Inferior parietal cortex (tissue), 1 donor: ENCODE measurements at regions not wholly inside any gene's neighbourhood (a gene's known extent, or its start where the extent isn't known, plus 50 kb on each side); places are given as distances from the start of the nearest gene placed in this dataset.

Source experiments
- DNase-seq: peaks from one replicate; pipeline ENCODE4 v3.0.0-alpha.2; 2016; ENCODE audit errors: extremely low spot score

DNA sequence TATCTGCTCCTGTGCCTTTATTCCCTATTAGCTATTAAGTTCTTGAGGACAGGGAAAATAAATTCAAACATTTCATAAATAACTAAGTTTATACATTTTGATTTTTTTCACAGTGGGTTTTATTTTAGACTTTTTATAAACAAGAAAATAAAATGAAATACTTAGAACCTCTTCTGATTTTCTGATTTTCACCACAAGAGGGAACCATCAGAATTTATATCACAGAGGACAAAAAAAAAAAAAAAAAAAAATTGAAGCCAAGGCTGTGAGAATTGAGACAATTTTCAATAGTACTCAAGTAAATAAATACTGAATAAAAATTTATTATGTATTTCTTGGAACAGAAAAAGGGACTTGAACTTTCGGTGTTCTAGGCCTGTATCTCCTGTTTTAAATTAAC lies 288.1 kb downstream of the SH3BGRL start:
- peak; percentile 15 for DNase-seq

DNA sequence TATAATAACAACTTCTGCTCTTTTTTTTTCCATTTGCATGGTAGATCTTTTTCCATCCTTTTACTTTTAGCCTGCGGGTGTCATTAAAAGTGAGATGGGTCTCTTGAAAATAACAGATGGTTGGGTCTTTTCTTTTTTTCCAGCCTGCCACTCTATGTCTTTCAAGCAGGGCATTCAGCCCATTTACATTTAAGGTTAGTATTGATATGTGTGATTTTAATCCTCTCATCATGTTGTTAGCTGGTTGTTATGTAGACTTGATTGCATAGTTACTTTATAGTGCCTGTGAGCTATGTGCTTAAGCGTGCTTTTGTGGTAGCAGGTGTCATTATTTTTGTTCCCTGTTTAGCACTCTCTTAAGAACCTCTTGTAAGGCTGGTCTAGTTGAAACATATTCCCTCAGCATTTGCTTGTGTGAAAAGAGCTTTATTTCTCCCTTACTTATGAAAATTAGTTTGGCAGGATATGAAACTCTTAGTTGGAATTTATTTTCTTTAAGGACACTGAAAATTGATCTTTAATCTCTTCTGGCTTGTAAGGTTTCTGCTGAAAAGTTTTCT lies 326.1 kb downstream of the SH3BGRL start:
- no peak for DNase-seq

DNA sequence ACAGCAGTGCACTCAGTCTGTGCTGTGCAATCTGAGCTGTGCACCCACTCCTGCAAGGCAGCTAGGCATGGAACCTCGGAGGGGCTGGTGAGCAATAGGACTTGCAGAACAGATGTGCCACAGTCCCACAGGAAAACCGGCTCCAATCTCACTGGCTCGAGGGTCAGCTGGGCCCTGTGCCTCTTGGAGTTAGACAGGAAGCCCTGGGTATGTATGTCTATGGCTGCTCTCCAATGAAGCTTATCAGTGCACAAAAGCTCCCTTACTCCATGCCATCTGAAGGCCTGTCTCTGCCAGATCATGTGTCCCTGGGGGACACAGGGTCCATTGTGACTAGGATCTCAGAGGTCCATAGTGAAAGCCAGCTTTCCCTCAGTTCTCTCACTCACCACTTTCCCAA lies 335.8 kb downstream of the SH3BGRL start:
- DNase-seq: peak; percentile 62

DNA sequence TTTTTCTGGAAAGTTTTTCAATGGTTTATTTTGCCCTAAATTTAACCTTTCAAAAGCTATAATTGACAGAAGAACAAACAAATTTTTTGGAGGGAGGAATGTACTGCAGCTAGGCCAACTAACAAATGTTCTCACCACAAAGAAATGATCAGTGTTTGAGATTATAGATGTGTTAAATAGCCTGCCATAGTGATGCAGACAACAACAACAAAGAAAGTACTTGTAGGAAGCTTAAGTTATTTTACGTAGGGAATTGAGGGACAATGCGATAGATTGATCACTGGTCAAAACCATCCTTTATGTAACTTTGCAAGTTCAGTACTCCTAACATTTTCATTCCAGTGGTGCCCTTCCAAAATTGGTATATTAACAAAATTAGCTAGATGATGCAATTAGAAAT lies 340.4 kb downstream of the SH3BGRL start:
- DNase-seq: no peak

DNA sequence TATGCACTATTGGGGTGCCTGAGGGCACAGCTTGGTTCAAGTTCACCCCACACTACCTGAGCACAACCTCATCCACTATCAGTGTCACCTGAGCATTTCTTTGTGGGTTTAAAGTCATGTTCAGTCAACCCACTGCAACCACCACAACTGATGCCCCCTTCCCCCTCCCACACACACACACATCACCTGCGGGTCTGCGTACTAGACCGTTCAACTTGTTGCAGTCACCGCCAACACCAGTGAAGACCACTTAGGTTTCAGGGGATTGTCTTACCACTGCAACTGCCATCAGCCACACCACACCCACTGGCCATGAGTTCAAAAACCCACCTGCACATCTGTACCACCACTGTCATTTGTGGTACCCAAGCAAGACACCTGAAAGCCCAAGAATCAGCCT lies 355.0 kb downstream of the SH3BGRL start:
- no peak for DNase-seq

DNA sequence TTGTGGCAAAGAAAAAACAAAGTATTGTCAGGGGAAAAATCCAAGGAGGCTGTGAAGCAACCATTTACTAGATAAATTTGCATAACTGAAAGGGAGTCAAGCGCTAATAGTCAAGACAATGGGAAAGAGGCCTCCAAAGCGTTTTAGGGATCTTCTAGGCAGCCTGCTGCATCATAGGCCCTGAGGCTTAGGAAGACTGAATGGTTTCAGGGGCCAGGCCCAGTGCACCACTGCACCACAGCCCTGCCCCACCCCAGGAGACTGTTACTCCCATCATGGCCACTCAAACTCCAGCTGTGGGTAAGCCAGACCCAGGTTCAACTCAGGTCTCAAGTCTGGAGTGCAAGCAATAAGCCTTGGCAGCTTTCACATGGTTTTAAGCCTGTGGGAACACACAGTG lies 362.9 kb downstream of the SH3BGRL start:
- DNase-seq: no peak

DNA sequence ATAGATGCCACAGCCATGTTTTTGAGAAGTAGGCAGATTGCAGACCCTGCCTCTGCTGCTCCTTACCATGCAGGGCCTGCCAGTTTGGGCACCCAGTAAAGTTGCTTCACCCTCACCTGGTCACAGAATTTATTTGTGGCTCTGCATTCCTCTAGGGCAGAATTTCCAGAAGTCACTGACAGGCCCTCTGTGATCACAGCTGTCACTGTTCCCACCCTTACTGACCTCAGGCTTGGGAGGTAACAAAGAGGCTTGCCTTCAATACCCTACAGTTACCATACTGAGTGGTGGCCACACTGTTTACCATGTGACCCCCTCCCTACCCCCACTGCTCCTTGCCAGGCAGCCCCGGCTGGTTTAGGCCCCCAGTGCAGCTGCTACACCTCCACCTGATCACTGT lies 375.1 kb downstream of the SH3BGRL start:
- DNase-seq: no peak

DNA sequence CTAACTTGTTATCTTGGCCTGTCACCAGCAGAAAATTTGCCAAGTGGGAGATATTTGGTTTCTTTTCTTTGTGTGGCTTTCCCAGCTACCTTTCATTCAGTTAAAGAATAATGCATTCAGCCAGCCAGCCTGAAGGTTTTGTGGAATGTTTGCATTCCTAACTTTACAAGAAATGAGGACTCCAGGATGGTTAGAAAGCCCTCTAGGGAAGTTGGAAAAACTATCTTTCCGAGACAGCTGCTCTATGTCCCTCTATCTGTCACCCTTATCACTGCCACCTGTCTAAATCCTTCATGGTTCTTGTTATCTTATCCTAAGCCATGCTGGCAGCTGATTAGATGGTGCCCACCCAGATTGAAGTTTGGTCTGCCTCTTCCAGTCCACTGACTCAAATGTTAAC lies 384.2 kb downstream of the SH3BGRL start:
- DNase-seq: no peak

DNA sequence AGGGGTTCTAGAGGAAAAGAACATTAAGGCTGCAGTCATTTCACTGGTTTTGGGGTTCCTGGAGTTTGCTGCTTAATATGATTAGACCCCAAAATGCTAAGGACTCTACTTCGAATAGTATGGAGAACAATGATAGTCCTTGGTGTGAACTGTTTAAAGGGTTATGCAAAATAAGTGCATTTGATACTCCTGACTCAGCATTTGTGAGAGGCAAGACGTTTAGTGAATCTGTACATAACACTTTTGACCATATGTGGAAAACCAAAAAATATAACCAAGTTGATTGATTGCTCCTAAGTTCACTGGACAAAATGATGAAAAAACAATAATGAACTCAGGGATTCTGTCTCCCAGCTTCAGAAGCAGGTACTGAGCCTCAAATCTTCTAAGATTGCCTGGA lies 414.1 kb downstream of the SH3BGRL start:
- no peak for DNase-seq

DNA sequence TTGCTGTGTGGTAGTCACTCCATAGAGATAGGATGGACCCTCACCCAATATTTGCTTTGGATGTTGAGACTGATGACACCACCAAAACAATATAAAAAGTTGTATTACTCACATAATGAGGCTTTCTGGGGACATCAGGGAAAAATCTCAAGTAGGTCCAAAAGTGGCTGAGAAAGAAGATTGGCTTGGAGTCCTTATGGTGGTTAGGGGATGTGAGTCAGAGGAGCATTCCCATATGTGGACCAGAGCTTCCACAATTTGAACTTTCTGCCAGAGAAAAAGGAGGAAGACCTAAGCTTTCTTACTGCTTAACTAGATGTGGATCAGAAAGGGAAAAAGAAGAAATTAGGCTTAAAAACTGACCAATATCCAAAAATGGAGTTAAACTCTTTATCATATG lies 460.5 kb downstream of the SH3BGRL start:
- DNase-seq: no peak

DNA sequence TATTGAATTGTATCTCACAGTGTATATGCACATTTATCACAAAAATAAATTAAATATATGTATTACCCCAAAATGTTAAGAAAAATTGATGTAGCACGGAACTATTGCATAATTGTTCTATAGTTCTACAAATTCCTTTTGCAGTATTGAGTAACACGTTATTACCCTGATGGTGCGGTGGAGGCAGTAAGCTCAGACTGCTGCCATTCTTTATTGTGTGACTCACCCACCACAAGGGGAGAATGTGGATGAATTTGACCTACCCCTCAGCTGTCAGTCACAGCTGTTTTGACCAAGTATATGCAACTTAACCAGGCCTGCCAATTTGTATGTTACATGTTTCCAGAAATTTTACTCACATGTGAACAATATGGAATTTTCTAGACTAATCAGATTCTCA lies 506.6 kb downstream of the SH3BGRL start:
- DNase-seq: no peak

DNA sequence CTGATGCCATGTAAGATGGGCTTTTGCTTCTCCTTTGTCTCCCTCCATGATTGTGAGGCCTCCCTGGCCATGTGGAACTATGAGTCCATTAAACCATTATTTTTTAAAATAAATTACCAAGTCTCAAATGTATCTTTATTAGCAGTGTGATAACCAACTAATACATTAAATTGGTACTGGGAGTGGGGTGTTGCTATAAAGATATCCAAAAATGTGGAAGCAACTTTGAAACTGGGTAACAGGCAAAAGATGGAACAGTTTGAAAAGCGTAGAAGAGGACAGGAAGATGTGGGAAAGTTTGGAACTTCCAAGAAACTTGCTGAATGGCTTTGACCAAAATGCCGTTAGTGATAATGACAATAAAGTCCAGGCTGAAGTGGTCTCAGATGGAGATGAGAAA lies 526.7 kb downstream of the SH3BGRL start:
- DNase-seq: no peak

DNA sequence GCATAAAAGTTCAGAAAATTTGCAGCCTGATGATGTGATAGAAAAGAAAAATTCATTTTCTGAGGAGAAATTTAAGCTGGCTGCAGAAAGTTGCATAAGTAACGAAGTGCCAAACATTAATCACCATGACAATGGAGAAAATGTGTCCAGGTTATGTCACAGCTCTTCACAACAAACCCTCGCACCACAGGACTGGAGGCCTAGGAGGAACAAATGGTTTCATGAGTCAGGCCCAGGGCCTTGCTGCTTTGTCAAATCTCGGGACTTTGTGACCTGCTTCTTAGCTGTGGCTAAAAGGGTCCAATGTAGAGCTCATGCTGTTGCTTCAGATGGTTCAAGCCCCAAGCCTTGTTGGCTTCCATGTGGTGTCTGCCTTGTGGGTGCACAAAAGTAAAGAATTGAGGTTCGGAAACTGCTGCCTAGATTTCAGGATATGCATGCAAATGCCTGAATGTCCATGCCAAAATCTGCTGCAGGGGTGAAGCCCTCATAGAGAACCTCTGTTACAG lies 527.4 kb downstream of the SH3BGRL start:
- no peak for DNase-seq

DNA sequence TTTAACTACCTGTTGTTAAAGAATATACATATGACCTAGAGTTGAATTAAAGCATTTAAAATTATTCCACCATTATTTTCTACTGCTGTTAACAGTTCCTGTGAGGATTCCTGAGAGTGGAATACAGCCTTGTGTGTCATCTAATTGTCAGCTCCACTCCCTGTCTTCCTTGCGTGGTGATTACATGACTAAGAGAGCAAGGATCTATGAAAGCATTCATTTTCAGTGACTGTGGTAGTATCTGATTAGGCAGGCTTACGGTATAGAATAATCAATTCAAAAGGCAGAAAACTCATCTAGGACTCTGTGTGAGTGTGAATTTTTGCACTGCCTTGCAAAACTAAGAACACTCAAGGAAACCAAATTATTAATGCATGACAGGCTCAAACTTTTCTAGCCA lies 577.8 kb downstream of the SH3BGRL start:
- DNase-seq: no peak

DNA sequence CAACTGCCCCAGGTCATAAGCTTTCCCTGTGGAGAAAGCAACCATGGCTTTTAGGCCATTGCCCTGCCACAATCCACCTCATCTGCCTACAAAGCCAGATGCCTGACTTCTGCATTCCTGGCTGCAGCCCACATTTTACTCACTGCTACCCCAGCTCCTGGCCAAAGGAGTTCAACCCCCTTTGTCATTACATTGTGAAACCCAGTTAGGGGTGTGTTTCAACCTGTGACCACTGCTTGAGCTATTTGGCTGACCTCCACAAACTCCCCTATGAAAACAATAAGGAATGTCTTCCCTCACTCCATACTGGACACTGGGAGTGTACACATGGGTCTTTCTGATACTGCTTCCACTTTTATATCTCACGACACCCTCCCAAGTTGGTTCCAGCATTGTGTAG lies 589.2 kb downstream of the SH3BGRL start:
- DNase-seq: no peak
